ENCODE measurements at regions not wholly inside any gene's neighbourhood (a gene's known extent, or its start where the extent isn't known, plus 50 kb on each side); places are given as distances from the start of the nearest gene placed in this dataset.

DNA sequence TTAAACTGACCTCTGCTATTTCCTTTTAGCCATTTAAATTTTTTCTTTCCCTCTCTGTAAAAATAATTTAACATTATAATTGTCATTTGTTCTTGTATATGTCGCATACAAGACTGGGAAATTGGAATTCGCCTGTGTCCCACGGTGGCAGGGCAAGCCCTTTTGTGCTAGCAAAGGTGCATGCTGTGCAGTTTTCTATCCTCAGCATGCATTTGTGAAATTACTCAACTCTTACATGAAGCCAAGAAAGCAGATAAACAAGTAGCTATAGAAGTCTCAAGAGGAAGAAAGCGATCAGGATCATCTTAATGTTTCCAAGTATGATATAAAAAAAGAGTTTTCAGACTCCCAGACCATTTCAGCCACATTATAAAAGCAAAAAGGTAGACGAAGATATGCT, 392.6 kb upstream of the CHST9 start:
- H3K27ac Mint-ChIP-seq (ENCODE audit: unreplicated experiment) = no peak overlapping the region
- peaks cover 7% of the 10 kb centered on the region for H3K9me3 Mint-ChIP-seq (ENCODE audit: low read depth, unreplicated experiment)
- H3K36me3 Mint-ChIP-seq (ENCODE audit: insufficient read depth, unreplicated experiment) = no peaks in the 10 kb centered on the region
- no peaks in the 10 kb centered on the region for H3K27me3 Mint-ChIP-seq (ENCODE audit: unreplicated experiment)
- CTCF ChIA-PET = interaction anchor here (0.6 kb wide), 1 partner anchor 8 kb away, joined by 3 read pairs; no protein-coding TSS in a partner anchor
- no peak overlapping the region for H3K4me3 Mint-ChIP-seq (ENCODE audit: low read depth, unreplicated experiment)
- intact Hi-C loops (cut with micrococcal nuclease; ENCODE audit: unreplicated experiment) = no loop called here
- TF ChIP-seq, protein P1, sequence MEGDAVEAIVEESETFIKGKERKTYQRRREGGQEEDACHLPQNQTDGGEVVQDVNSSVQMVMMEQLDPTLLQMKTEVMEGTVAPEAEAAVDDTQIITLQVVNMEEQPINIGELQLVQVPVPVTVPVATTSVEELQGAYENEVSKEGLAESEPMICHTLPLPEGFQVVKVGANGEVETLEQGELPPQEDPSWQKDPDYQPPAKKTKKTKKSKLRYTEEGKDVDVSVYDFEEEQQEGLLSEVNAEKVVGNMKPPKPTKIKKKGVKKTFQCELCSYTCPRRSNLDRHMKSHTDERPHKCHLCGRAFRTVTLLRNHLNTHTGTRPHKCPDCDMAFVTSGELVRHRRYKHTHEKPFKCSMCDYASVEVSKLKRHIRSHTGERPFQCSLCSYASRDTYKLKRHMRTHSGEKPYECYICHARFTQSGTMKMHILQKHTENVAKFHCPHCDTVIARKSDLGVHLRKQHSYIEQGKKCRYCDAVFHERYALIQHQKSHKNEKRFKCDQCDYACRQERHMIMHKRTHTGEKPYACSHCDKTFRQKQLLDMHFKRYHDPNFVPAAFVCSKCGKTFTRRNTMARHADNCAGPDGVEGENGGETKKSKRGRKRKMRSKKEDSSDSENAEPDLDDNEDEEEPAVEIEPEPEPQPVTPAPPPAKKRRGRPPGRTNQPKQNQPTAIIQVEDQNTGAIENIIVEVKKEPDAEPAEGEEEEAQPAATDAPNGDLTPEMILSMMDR (IDR thresholded peaks at IDR 0.05; ENCODE audit: unreplicated experiment) = no peak
- no TSS peak for BruUV-seq (replicated peaks)
- no peak for DNase-seq
- peaks cover 8% of the 10 kb centered on the region for H3K4me1 Mint-ChIP-seq (ENCODE audit: low read depth, unreplicated experiment)

DNA sequence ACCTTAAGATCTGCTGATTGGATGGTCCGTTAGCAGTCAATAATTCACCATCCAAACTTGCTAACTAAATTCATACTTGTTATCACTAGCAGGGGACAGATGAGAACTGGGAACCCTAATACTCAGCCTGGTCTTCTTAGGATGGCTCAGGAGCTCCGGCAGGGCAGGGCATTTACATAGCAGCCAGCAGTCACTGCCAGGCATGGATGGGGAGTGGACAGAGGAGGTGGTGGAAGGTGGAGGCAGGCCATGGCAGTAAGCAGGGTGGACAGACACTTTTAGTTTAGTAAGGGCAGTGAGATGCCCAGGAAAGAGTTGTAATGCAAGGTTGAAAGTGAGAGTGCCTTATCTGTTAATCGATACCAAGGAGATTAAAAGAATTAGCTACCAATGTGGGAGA, 392.2 kb upstream of the CHST9 start:
- H3K27ac Mint-ChIP-seq (ENCODE audit: unreplicated experiment) = no peak overlapping the region
- H3K4me1 Mint-ChIP-seq (ENCODE audit: low read depth, unreplicated experiment) = peaks cover 8% of the 10 kb centered on the region
- CTCF ChIA-PET = interaction anchor here (0.6 kb wide), 1 partner anchor 8 kb away, joined by 3 read pairs; no protein-coding TSS in a partner anchor
- no peaks in the 10 kb centered on the region for H3K36me3 Mint-ChIP-seq (ENCODE audit: insufficient read depth, unreplicated experiment)
- no TSS peak for BruUV-seq (replicated peaks)
- DNase-seq = no peak
- peaks cover 6% of the 10 kb centered on the region for H3K9me3 Mint-ChIP-seq (ENCODE audit: low read depth, unreplicated experiment)
- H3K27me3 Mint-ChIP-seq (ENCODE audit: unreplicated experiment) = no peaks in the 10 kb centered on the region
- H3K4me3 Mint-ChIP-seq (ENCODE audit: low read depth, unreplicated experiment) = no peak overlapping the region
- intact Hi-C loops (cut with micrococcal nuclease; ENCODE audit: unreplicated experiment) = no loop called here
- TF ChIP-seq, protein P1 (IDR thresholded peaks at IDR 0.05; ENCODE audit: unreplicated experiment) = no peak

DNA sequence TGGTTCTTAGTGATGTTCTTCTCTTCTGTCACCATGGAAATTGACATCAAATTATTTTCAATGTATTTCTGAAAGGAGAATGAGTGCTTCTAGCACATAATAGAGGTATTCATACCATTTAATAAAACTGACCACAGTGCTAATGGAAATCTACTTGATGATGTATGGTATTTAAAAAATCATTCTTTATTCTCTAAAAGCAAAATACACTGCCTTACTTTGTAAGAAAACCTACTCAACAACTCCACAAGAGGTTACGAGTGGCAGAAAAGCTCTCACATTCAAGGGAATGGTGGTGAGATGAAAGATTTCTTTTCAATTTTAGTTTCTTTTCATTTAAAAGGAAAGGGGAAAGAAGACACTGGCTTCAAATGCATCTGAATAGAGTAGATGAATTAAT, 382.3 kb upstream of the CHST9 start:
- Mint-ChIP-seq H3K27me3 (ENCODE audit: unreplicated experiment) (no peaks in the 10 kb centered on the region), H3K27ac (ENCODE audit: unreplicated experiment) (no peak overlapping the region), H3K9me3 (ENCODE audit: low read depth, unreplicated experiment) (no peaks in the 10 kb centered on the region), H3K4me1 (ENCODE audit: low read depth, unreplicated experiment) (no peaks in the 10 kb centered on the region), H3K36me3 (ENCODE audit: insufficient read depth, unreplicated experiment) (no peaks in the 10 kb centered on the region), H3K4me3 (ENCODE audit: low read depth, unreplicated experiment) (no peak overlapping the region)
- CTCF ChIA-PET = no interaction called here
- BruUV-seq (replicated peaks) = no TSS peak
- intact Hi-C loops (cut with micrococcal nuclease; ENCODE audit: unreplicated experiment) = no loop called here
- no peak for DNase-seq
- TF ChIP-seq, protein P1 (IDR thresholded peaks at IDR 0.05; ENCODE audit: unreplicated experiment) = no peak

DNA sequence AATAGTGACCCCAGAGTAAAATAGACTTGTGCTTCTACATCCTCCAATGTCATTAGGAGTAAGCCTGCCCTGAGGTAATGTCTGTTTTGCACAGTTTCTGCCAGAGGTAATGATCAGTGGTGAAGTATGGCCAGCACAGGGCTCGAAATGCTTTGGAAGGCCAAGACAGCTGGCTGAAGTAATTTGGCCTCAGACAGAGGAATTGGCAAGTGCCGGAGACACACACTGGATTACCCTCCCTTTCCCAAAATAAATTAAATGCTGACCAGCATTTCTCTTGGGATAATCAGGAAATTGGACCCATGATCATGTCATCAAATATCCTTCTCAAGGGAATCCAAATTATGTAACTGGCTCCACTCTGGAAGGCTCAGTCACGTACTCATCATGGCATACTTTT, 379.0 kb upstream of the CHST9 start:
- Mint-ChIP-seq H3K4me3 (ENCODE audit: low read depth, unreplicated experiment) (no peak overlapping the region), H3K9me3 (ENCODE audit: low read depth, unreplicated experiment) (no peaks in the 10 kb centered on the region), H3K27ac (ENCODE audit: unreplicated experiment) (no peak overlapping the region), H3K36me3 (ENCODE audit: insufficient read depth, unreplicated experiment) (no peaks in the 10 kb centered on the region), H3K4me1 (ENCODE audit: low read depth, unreplicated experiment) (no peaks in the 10 kb centered on the region), H3K27me3 (ENCODE audit: unreplicated experiment) (no peaks in the 10 kb centered on the region)
- intact Hi-C loops (cut with micrococcal nuclease; ENCODE audit: unreplicated experiment) = no loop called here
- CTCF ChIA-PET = no interaction called here
- TF ChIP-seq, protein P1 (IDR thresholded peaks at IDR 0.05; ENCODE audit: unreplicated experiment) = no peak
- no TSS peak for BruUV-seq (replicated peaks)
- no peak for DNase-seq

Measured in Calu3 (cell line).